Endothelial cell of umbilical vein (primary cell): ENCODE measurements at regions not wholly inside any gene's neighbourhood (a gene's known extent, or its start where the extent isn't known, plus 50 kb on each side); places are given as distances from the start of the nearest gene placed in this dataset.

Experiments
- BruUV-seq: library from RNA; stranded (reverse); fragments of 400-500 nt; replicated peaks from 2 replicates; lab custom pipeline; 2021; lab: Mats Ljungman, UMichigan
- CTCF ChIA-PET: fragments of 300-600, 350-600 bp; sonication (Branson Sonifier 250); formaldehyde crosslinking; loops from one replicate; lab custom pipeline; 2021; ENCODE audit warnings: antibody characterized with exemption, inconsistent platforms; lab: Charles Lee
- POLR2A ChIA-PET: fragments of 300-600, 350-600 bp; sonication (Branson Sonifier 250); formaldehyde crosslinking; loops from one replicate; lab custom pipeline; 2021; ENCODE audit warnings: antibody characterized with exemption, inconsistent platforms; lab: Charles Lee
- DNase-seq: peaks from one replicate; pipeline ENCODE4 v3.0.0-alpha.2; 2011; ENCODE audit warnings: low read depth, low spot score
- FAIRE-seq: peaks from 2 replicates; lab custom pipeline; 2011; peaks lifted over from hg19 to GRCh38; lab: Jason Lieb, UNC
- H2AFZ ChIP-seq: 2 replicates; pipeline ENCODE4 v1.6.0; 2012; ENCODE audit warnings: low read depth, low read length, control low read depth, inconsistent platforms
- H3K27ac ChIP-seq: 2 replicates; pipeline ENCODE4 v1.5.1; 2011; ENCODE audit warnings: low read depth, mild to moderate bottlenecking, control low read depth, low read length, moderate library complexity; ENCODE audit not compliant: insufficient read depth
- H3K27me3 ChIP-seq, 2 experiments: 2 replicates each; pipeline versions ENCODE4 v1.6.0 to v1.6.1; 2011; ENCODE audit warnings: low read length in 2 of 2, mixed read lengths in 1 of 2; ENCODE audit not compliant: control insufficient read depth in 2 of 2, insufficient read depth in 2 of 2
- H3K36me3 ChIP-seq, 2 experiments: 2 replicates in 1 of 2; 3 replicates in 1 of 2; pipeline ENCODE4 v1.5.1; 2011; ENCODE audit warnings: low read length in 2 of 2, mild to moderate bottlenecking in 1 of 2, moderate library complexity in 1 of 2; ENCODE audit not compliant: control insufficient read depth in 2 of 2, insufficient read depth in 2 of 2; ENCODE audit errors: extremely low read depth in 1 of 2
- H3K4me1 ChIP-seq: 3 replicates; pipeline ENCODE4 v1.5.1; 2011; ENCODE audit warnings: mild to moderate bottlenecking, low read length; ENCODE audit not compliant: control insufficient read depth, insufficient read depth; ENCODE audit errors: extremely low read depth
- H3K4me2 ChIP-seq: 2 replicates; pipeline ENCODE4 v1.6.1; 2011; ENCODE audit warnings: low read length, control low read depth, mixed read lengths; ENCODE audit not compliant: insufficient read depth
- H3K4me3 ChIP-seq, 3 experiments: fragments of 200-600 bp in 1 of 3; sonication (generic), shearing (Covaris generic) in 1 of 3; replicated peaks in 1 of 3; 2 replicates each; pipeline ENCODE4 v1.5.1; 2011 to 2016; ENCODE audit warnings: control low read depth in 3 of 3, low read length in 3 of 3, mild to moderate bottlenecking in 2 of 3, inconsistent platforms in 1 of 3, low read depth in 1 of 3, moderate library complexity in 1 of 3; ENCODE audit not compliant: insufficient read depth in 1 of 3
- H3K79me2 ChIP-seq: 2 replicates; pipeline ENCODE4 v1.6.0; 2012; ENCODE audit warnings: low read length, inconsistent platforms; ENCODE audit not compliant: control insufficient read depth, insufficient read depth
- H3K9ac ChIP-seq: replicated peaks from 2 replicates; pipeline ENCODE3; 2011; ENCODE audit warnings: low read length, control low read depth; ENCODE audit not compliant: insufficient read depth; ENCODE audit errors: extremely low read depth
- H3K9me1 ChIP-seq: replicated peaks from 3 replicates; pipeline ENCODE4 v1.6.0; 2011; ENCODE audit warnings: mild to moderate bottlenecking, low read length; ENCODE audit not compliant: control insufficient read depth, insufficient read depth; ENCODE audit errors: extremely low read depth
- H3K9me3 ChIP-seq: replicated peaks from 2 replicates; pipeline ENCODE4 v1.5.1; 2012; ENCODE audit warnings: low read length, inconsistent platforms; ENCODE audit not compliant: control insufficient read depth, insufficient read depth
- H4K20me1 ChIP-seq: replicated peaks from 2 replicates; pipeline ENCODE3; 2011; ENCODE audit warnings: mild to moderate bottlenecking, low read length; ENCODE audit not compliant: control insufficient read depth, insufficient read depth; ENCODE audit errors: extremely low read depth
- FOS ChIP-seq: IDR thresholded peaks from 2 replicates; pipeline ENCODE4 v1.6.1; 2011; ENCODE audit warnings: mild to moderate bottlenecking, low read length, moderate library complexity, borderline replicate concordance; ENCODE audit not compliant: insufficient read depth
- GATA2 ChIP-seq: IDR thresholded peaks from 2 replicates; pipeline ENCODE4 v1.7.0; 2011; ENCODE audit warnings: low read depth, mild to moderate bottlenecking, moderate library complexity, mixed read lengths, low read length; ENCODE audit not compliant: insufficient read length, insufficient read depth
- MYC ChIP-seq: IDR thresholded peaks from one replicate; pipeline ENCODE4 v1.6.1; 2011; ENCODE audit warnings: mild to moderate bottlenecking, low read depth, low read length
- POLR2A ChIP-seq: IDR thresholded peaks from 2 replicates; pipeline ENCODE4 v1.6.1; 2012; ENCODE audit warnings: low read depth, mild to moderate bottlenecking, control low read depth, low read length
- dilution Hi-C: fragments of 300-500 bp; cut with MboI; formaldehyde crosslinking; loops from one replicate; pipeline ENCODE4 v1.15.0; 2019; ENCODE audit warnings: low sequenced_read_pairs; ENCODE audit not compliant: extremely low pct_ligation_motif_present
- intact Hi-C: fragments of 100-400 bp; cut with micrococcal nuclease; formaldehyde crosslinking; loops from one replicate; pipeline ENCODE4 v1.10.0; 2022
- TF ChIP-seq, protein P1 (sequence below), 2 donors: IDR thresholded peaks; 1 replicate in 1 of 2; 2 replicates in 1 of 2; pipeline ENCODE4 v1.5.1; 2011; ENCODE audit warnings: low read length in 2 of 2, mild to moderate bottlenecking in 2 of 2, moderate library complexity in 2 of 2, control low read depth in 1 of 2, inconsistent platforms in 1 of 2, low read depth in 1 of 2; ENCODE audit not compliant: insufficient read depth in 1 of 2; ENCODE audit errors: extremely low read depth in 1 of 2

DNA sequence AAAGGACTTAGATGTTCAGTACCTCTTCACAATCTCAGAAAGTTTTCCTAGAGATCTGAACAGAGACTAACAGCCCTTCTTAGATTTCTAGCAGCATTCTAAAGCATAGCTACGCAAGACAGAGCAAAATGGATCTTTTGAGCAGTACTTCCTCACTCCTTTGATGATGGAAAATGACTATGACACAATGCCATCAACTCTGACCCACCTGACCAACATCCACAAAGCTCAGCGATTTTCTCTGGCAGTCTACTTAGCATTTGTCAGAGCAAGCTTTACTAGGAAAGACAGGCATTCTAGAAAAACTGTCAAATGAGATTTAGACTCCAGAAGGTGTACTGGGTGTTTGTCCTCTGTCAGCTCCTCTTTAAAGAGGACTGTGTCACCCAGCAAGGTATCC, 180.9 kb upstream of the ACVR2A start:
- Histone ChIP-seq H3K4me2 (no peak overlapping the region), H3K9me3 (no peaks in the 10 kb centered on the region), H4K20me1 (no peaks in the 10 kb centered on the region), H3K4me3 (no peak overlapping the region), H3K27me3 (no peaks in the 10 kb centered on the region), H2AFZ (no peak overlapping the region), H3K9ac (no peak overlapping the region), H3K9me1 (no peaks in the 10 kb centered on the region), H3K27ac (no peak overlapping the region), H3K4me1 (no peaks in the 10 kb centered on the region), H3K79me2 (no peaks in the 10 kb centered on the region), H3K36me3 (no peaks in the 10 kb centered on the region)
- no peak for TF ChIP-seq FOS
- no peak for TF ChIP-seq GATA2
- no peak for TF ChIP-seq POLR2A
- TF ChIP-seq, protein P1, sequence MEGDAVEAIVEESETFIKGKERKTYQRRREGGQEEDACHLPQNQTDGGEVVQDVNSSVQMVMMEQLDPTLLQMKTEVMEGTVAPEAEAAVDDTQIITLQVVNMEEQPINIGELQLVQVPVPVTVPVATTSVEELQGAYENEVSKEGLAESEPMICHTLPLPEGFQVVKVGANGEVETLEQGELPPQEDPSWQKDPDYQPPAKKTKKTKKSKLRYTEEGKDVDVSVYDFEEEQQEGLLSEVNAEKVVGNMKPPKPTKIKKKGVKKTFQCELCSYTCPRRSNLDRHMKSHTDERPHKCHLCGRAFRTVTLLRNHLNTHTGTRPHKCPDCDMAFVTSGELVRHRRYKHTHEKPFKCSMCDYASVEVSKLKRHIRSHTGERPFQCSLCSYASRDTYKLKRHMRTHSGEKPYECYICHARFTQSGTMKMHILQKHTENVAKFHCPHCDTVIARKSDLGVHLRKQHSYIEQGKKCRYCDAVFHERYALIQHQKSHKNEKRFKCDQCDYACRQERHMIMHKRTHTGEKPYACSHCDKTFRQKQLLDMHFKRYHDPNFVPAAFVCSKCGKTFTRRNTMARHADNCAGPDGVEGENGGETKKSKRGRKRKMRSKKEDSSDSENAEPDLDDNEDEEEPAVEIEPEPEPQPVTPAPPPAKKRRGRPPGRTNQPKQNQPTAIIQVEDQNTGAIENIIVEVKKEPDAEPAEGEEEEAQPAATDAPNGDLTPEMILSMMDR (IDR thresholded peaks at IDR 0.05; ENCODE audit: extremely low read depth in 1 of 2, insufficient read depth in 1 of 2, low read depth in 1 of 2, low read length in 2 of 2) = no peak
- no peak for FAIRE-seq
- dilution Hi-C loops = no loop called here
- no peak for DNase-seq
- no TSS peak for BruUV-seq
- intact Hi-C loops = no loop called here
- POLR2A ChIA-PET = no interaction called here
- CTCF ChIA-PET = no interaction called here

DNA sequence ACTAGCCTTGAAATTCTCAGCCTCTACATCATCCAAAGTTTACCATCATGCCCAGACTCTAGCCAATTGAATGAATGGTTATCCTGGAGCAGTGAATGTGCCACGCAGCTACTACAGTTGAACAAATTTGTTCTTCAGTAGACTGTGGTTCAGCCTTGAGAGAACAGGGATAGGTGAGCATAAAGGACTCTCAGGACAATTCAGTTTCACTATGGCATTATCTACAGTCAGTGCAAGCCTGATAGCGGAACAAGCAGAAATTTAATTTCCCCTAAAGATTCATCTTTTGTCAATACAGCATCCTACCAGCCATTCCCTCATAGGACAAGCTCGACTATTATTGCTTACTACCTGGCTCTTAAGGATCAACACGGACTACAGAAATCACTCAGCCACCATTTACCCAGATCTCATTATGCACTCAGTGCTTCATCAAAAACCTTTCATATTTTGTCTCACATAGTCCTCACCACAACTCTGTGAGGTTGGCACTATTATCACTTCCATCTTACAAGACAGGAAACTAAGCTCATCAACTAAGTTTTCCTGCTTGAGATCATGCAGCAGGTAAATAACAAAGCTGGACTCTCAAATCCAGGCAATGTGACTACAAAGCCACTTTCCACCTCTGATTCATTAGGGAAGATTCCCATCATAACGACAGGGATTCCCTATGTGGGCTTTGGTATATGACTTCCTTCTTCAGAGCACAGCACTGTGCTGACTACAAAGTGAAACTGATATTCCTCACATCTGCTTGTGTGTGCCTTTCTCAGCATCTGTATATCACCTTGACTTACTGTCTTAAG, 181.5 kb upstream of the ACVR2A start:
- H3K27me3 ChIP-seq = no peaks in the 10 kb centered on the region
- dilution Hi-C loops (no loop called here), intact Hi-C loops (no loop called here)
- no peaks in the 10 kb centered on the region for H3K4me1 ChIP-seq
- POLR2A ChIA-PET = no interaction called here
- CTCF ChIA-PET = no interaction called here
- no TSS peak for BruUV-seq
- H3K9me1 ChIP-seq = no peaks in the 10 kb centered on the region
- H3K9ac ChIP-seq = no peak overlapping the region
- DNase-seq (no peak), FAIRE-seq (no peak)
- H3K79me2 ChIP-seq = no peaks in the 10 kb centered on the region
- H4K20me1 ChIP-seq = no peaks in the 10 kb centered on the region
- TF ChIP-seq MYC = no peak
- no peak overlapping the region for H2AFZ ChIP-seq
- H3K27ac ChIP-seq = no peak overlapping the region
- no peak overlapping the region for H3K4me3 ChIP-seq
- H3K4me2 ChIP-seq = no peak overlapping the region
- H3K36me3 ChIP-seq = no peaks in the 10 kb centered on the region
- H3K9me3 ChIP-seq = no peaks in the 10 kb centered on the region
